HCT116 (cell line): ENCODE measurements at regions not wholly inside any gene's neighbourhood (a gene's known extent, or its start where the extent isn't known, plus 50 kb on each side); places are given as distances from the start of the nearest gene placed in this dataset.

Source experiments
- ATF3 ChIP-seq: IDR thresholded peaks from 2 replicates; pipeline ENCODE4 v1.6.1; 2012
- CEBPB ChIP-seq: IDR thresholded peaks from 2 replicates; pipeline ENCODE4 v1.6.1; 2012; ENCODE audit warnings: low read depth
- CTCF ChIP-seq, 3 experiments: fragments of 200-600 bp in 1 of 3; sonication (generic) in 1 of 3; IDR thresholded peaks in 2 of 3; conservative IDR thresholded peaks in 1 of 3; 2 replicates each; pipeline ENCODE4 v1.5.1; 2012 to 2017; ENCODE audit warnings: low read depth in 2 of 3, low read length in 2 of 3, antibody characterized with exemption in 1 of 3, borderline replicate concordance in 1 of 3, control low read depth in 1 of 3, mild to moderate bottlenecking in 1 of 3, mixed read lengths in 1 of 3, mixed run types in 1 of 3, moderate library complexity in 1 of 3; ENCODE audit not compliant: insufficient read depth in 1 of 3
- EZH2phosphoT487 ChIP-seq: fragments of 200-600 bp; IDR thresholded peaks from 2 replicates; pipeline ENCODE4 v1.6.1; 2018; ENCODE audit warnings: antibody characterized with exemption, borderline replicate concordance
- MAX ChIP-seq: IDR thresholded peaks from 2 replicates; pipeline ENCODE4 v1.6.1; 2012
- POLR2A ChIP-seq: IDR thresholded peaks from 2 replicates; pipeline ENCODE4 v1.7.0; 2011; ENCODE audit warnings: borderline replicate concordance; ENCODE audit not compliant: insufficient read depth, insufficient read length; ENCODE audit errors: extremely low read depth
- POLR2AphosphoS5 ChIP-seq: IDR thresholded peaks from 2 replicates; pipeline ENCODE4 v1.6.1; 2011; ENCODE audit warnings: mild to moderate bottlenecking, low read depth, low read length, moderate library complexity
- RAD21 ChIP-seq: IDR thresholded peaks from 2 replicates; pipeline ENCODE4 v1.6.1; 2012; ENCODE audit warnings: low read depth, mild to moderate bottlenecking
- TCF7L2 ChIP-seq: IDR thresholded peaks from 2 replicates; pipeline ENCODE4 v1.7.0; 2011; ENCODE audit warnings: borderline replicate concordance, inconsistent platforms; ENCODE audit not compliant: insufficient read depth, insufficient read length; ENCODE audit errors: extremely low read depth
- YY1 ChIP-seq: IDR thresholded peaks from 2 replicates; pipeline ENCODE4 v1.6.1; 2011; ENCODE audit warnings: low read length, low read depth, moderate library complexity, mild to moderate bottlenecking; ENCODE audit not compliant: insufficient replicate concordance; ENCODE audit errors: extremely low read depth
- ZFX ChIP-seq: fragments of 450-650 bp; IDR thresholded peaks from 2 replicates; pipeline ENCODE4 v1.6.1; 2017
- ZNF274 ChIP-seq: fragments of 200-500 bp; sonication (Bioruptor generic); IDR thresholded peaks from 2 replicates; pipeline ENCODE4 v1.6.1; 2014; ENCODE audit warnings: mild to moderate bottlenecking, low read depth, low read length, inconsistent platforms

- no peak for TF ChIP-seq POLR2A
- no peak for TF ChIP-seq EZH2phosphoT487
- TF ChIP-seq CTCF (IDR thresholded peaks at IDR 0.05 in 2 of 3, conservative IDR thresholded peaks at IDR 0.05 in 1 of 3; ENCODE audit: borderline replicate concordance in 1 of 3, insufficient read depth in 1 of 3, low read depth in 2 of 3, low read length in 2 of 3), result no peak
- no peak for TF ChIP-seq RAD21
- TF ChIP-seq YY1, result no peak
- TF ChIP-seq ZNF274, result no peak
- no peak for TF ChIP-seq TCF7L2
- no peak for TF ChIP-seq ATF3
- no peak for TF ChIP-seq CEBPB
- TF ChIP-seq MAX, result no peak
- TF ChIP-seq ZFX, result no peak
- no peak for TF ChIP-seq POLR2AphosphoS5
Observed at GRCh38 chr12:92056290-92056689, 89.4 kb downstream of the BTG1 start.
